Stomach (tissue), 8 donors: ENCODE measurements at regions not wholly inside any gene's neighbourhood (a gene's known extent, or its start where the extent isn't known, plus 50 kb on each side); places are given as distances from the start of the nearest gene placed in this dataset.

ENCODE experiments used
- DNase-seq, 2 donors: peaks; one replicate each; pipeline versions ENCODE4 v3.0.0 to v3.0.0-alpha.2; 2013 to 2019
- H3K27ac ChIP-seq, 5 donors: fragments of 200-600 bp in 4 of 5; sonication (generic) in 4 of 5; one replicate each; pipeline ENCODE4 v1.5.1; 2013 to 2019; ENCODE audit warnings: mild to moderate bottlenecking in 1 of 5, moderate library complexity in 1 of 5
- H3K27me3 ChIP-seq, 3 donors: fragments of 200-600 bp; sonication (generic); one replicate each; pipeline ENCODE4 v1.5.1; 2017 to 2019; ENCODE audit warnings: mixed run types in 1 of 3
- H3K36me3 ChIP-seq, 4 donors: fragments of 200-600 bp; sonication (generic); 1 replicate in 3 of 4; 2 replicates in 1 of 4; pipeline ENCODE4 v1.5.1; 2016 to 2019
- H3K4me1 ChIP-seq, 4 donors: fragments of 200-600 bp; sonication (generic); one replicate each; pipeline ENCODE4 v1.5.1; 2016 to 2019
- H3K4me3 ChIP-seq, 4 donors: fragments of 200-600 bp; sonication (generic) in 3 of 4; one replicate each; pipeline ENCODE4 v1.5.1; 2016 to 2019; ENCODE audit warnings: mild to moderate bottlenecking in 1 of 4
- H3K9me3 ChIP-seq, 4 donors: fragments of 200-600 bp; sonication (generic); one replicate each; pipeline ENCODE4 v1.5.1; 2016 to 2019
- EP300 ChIP-seq: sonication (generic); formaldehyde crosslinking; IDR thresholded peaks from one replicate; pipeline ENCODE4 v1.6.1; 2017; ENCODE audit warnings: antibody characterized with exemption
- POLR2A ChIP-seq, 4 donors: fragments of 450-650 bp; IDR thresholded peaks; one replicate each; pipeline ENCODE4 v1.6.1; 2016; ENCODE audit warnings: antibody characterized with exemption in 4 of 4, control low read depth in 2 of 4, mild to moderate bottlenecking in 1 of 4, moderate library complexity in 1 of 4
- POLR2AphosphoS5 ChIP-seq, 3 donors: sonication (generic); formaldehyde crosslinking; IDR thresholded peaks; one replicate each; pipeline ENCODE4 v1.6.1; 2016; ENCODE audit warnings: antibody characterized with exemption in 3 of 3
- whole genome bisulfite sequencing, 5 donors: extraction: QIAGEN DNeasy Blood & Tissue Kit in 3 of 5; methylation state at CpG; one replicate each; pipeline versions ENCODE4 v1.1.5 to v1.1.7; 2013 to 2018; 5-methylcytosine and 5-hydroxymethylcytosine counted together
- intact Hi-C: fragments of 100-400 bp; cut with DNase I; formaldehyde crosslinking; loops from one replicate; pipeline ENCODE4 v1.15.1; 2023; ENCODE audit warnings: low total_unique reads
- TF ChIP-seq, protein P1 (sequence below), 7 experiments: fragments of 450-650 bp in 4 of 7; fragments of 200-600 bp in 3 of 7; sonication (generic) in 3 of 7; IDR thresholded peaks; one replicate each; pipeline ENCODE4 v1.5.1; 2016 to 2019; ENCODE audit warnings: antibody characterized with exemption in 7 of 7, control low read depth in 2 of 7, mild to moderate bottlenecking in 1 of 7
- donor health status: healthy with polysubstance abuse.
- donor health status: Bipolar disorder and iron deficiency.
- donor health status: healthy.

DNA sequence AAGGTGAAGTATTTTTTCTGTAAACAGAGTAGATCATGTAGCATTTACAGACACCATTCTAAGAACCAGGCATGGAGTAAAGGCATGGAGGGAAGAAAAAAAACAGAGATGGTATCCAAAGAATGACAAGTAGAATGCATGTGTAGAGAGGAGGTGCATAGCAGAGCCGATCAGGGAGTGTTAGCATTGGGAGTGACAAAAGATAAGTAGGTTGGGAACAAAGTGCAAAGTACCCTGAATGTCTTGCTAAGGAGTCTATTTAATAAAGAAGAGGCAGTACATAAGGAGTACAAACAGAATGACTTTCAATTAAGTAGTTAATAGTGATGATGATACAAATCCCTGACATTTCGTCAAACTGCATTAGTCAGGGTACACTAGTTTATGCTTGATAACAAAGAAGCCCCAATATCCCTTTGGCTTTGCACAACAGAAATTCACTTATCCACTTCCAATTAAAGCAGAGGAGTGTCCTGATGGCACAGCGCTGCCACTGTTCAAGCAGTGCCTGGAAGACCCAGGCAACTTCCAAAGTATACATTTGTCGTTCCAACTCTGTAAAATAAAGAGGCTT, 371.5 kb downstream of the TNS3 start:
- peaks cover 0 to 7% (median 0%) of the 10 kb centered on the region in 4 donors for H3K4me1 ChIP-seq
- DNase-seq, result no peak
- no peaks in the 10 kb centered on the region for H3K27me3 ChIP-seq
- WGBS, 5 donors, result 35 to 69% (median 50%) methylated on average over 4 of the region's 4 CpGs
- intact Hi-C loops, result no loop called here
- TF ChIP-seq, protein P1, sequence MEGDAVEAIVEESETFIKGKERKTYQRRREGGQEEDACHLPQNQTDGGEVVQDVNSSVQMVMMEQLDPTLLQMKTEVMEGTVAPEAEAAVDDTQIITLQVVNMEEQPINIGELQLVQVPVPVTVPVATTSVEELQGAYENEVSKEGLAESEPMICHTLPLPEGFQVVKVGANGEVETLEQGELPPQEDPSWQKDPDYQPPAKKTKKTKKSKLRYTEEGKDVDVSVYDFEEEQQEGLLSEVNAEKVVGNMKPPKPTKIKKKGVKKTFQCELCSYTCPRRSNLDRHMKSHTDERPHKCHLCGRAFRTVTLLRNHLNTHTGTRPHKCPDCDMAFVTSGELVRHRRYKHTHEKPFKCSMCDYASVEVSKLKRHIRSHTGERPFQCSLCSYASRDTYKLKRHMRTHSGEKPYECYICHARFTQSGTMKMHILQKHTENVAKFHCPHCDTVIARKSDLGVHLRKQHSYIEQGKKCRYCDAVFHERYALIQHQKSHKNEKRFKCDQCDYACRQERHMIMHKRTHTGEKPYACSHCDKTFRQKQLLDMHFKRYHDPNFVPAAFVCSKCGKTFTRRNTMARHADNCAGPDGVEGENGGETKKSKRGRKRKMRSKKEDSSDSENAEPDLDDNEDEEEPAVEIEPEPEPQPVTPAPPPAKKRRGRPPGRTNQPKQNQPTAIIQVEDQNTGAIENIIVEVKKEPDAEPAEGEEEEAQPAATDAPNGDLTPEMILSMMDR (IDR thresholded peaks at IDR 0.05), result no peak
- no peak for TF ChIP-seq EP300
- no peak for TF ChIP-seq POLR2AphosphoS5 (IDR thresholded peaks at IDR 0.05)
- no peak for TF ChIP-seq POLR2A (IDR thresholded peaks at IDR 0.05)
- no peak overlapping the region for H3K4me3 ChIP-seq
- peaks cover 0 to 6% (median 0%) of the 10 kb centered on the region in 4 donors for H3K9me3 ChIP-seq
- no peaks in the 10 kb centered on the region for H3K36me3 ChIP-seq
- H3K27ac ChIP-seq, result no peak overlapping the region

DNA sequence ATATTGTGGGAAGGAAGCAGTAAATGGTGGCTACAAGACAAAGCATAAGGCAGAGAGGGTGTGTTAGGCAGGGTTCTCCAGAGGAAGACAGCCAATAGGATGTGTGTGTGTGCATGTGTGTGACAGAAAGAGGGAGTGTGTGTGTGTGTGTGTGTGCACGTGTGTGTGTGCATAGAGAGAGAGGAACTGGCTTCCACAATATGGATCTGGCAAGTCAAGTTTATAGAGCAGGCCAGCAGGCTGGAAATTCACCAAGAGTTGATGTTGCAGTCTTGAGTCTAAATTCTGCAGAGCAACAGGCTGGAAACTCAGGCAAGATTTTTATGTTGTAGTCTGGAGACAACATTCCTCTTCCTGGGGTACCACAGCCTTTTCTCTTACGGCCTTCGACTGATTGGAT, 374.0 kb downstream of the TNS3 start:
- H3K4me1 ChIP-seq, result peaks cover 0 to 7% (median 0%) of the 10 kb centered on the region in 4 donors
- H3K27me3 ChIP-seq, result no peaks in the 10 kb centered on the region
- no peak overlapping the region for H3K27ac ChIP-seq
- no peak overlapping the region for H3K4me3 ChIP-seq
- H3K9me3 ChIP-seq, result peaks cover 0 to 6% (median 0%) of the 10 kb centered on the region in 4 donors
- WGBS, 5 donors, result 81 to 87% (median 84%) methylated on average over 3 of the region's 3 CpGs
- H3K36me3 ChIP-seq, result no peaks in the 10 kb centered on the region
- TF ChIP-seq, protein P1 (IDR thresholded peaks at IDR 0.05), result no peak
- TF ChIP-seq POLR2AphosphoS5 (IDR thresholded peaks at IDR 0.05) (no peak), POLR2A (IDR thresholded peaks at IDR 0.05) (no peak), EP300 (no peak)
- DNase-seq, result no peak
- intact Hi-C loops, result no loop called here

DNA sequence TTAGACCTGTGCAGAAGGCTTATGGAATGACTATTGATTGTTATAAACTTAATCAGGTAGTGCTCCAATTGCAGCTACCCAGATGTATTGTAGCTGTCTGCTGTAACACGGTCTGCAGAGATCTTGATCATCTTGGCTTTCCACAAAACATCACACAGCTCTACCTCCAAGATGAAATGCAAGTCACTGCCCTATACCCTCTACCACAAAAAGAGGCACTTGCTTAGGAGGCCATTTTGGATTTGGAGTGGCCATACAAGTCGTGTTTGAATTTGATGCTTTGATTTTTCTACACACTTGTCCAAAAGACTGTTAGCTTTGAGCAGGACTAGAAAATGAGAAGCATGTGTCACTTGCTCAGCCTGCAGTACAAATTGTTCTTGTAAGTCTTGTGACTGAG, 377.2 kb downstream of the TNS3 start:
- intact Hi-C loops, result no loop called here
- H3K9me3 ChIP-seq, result no peaks in the 10 kb centered on the region
- no peak overlapping the region for H3K4me3 ChIP-seq
- no peaks in the 10 kb centered on the region for H3K27me3 ChIP-seq
- no peak overlapping the region for H3K27ac ChIP-seq
- TF ChIP-seq EP300, result no peak
- TF ChIP-seq POLR2A (IDR thresholded peaks at IDR 0.05), result no peak
- TF ChIP-seq POLR2AphosphoS5 (IDR thresholded peaks at IDR 0.05), result no peak
- TF ChIP-seq, protein P1 (IDR thresholded peaks at IDR 0.05), result no peak
- no peak for DNase-seq
- no peaks in the 10 kb centered on the region for H3K36me3 ChIP-seq
- H3K4me1 ChIP-seq, result no peaks in the 10 kb centered on the region
- 56 to 80% (median 68%) methylated on average over 2 of the region's 2 CpGs for WGBS, 5 donors

DNA sequence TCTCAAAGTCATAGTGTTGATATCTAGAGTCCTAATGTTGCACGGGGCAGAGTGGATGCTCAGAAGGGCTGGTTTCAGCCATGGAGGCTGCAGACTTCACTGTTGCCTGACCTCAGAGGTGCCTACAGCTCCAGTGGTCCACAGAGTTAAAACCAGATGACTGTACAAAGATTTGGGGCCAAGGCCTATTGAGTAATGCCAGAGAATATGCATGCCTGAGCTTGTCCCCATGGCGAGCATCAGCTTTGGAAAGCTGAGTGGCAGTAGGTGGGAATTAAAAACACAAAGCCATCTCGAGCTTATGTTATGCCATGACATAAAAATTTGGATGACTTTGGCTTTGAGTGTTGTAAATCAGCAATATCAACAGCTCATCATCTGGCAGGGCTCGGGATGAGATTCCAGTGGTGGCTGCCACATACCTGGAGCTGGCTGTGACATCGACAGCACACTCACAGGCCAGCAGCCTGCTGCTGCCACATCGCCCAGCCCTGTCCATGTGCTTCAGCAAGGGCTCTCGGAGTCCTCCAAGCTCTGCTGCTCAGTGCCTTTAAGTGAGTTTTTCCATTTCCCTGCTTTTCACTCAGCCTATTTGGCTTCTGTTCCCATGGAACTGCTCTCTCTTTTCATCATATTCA, 379.6 kb downstream of the TNS3 start:
- Histone ChIP-seq H3K36me3 (no peaks in the 10 kb centered on the region), H3K4me3 (no peak overlapping the region), H3K9me3 (no peaks in the 10 kb centered on the region), H3K27ac (no peak overlapping the region), H3K27me3 (no peaks in the 10 kb centered on the region), H3K4me1 (no peaks in the 10 kb centered on the region)
- no peak for DNase-seq
- intact Hi-C loops, result no loop called here
- TF ChIP-seq POLR2AphosphoS5 (IDR thresholded peaks at IDR 0.05) (no peak), EP300 (no peak), POLR2A (IDR thresholded peaks at IDR 0.05) (no peak)
- TF ChIP-seq, protein P1 (IDR thresholded peaks at IDR 0.05), result no peak
- 82 to 87% (median 83%) methylated on average over 7 of the region's 7 CpGs for WGBS, 5 donors
